IMR-90 (cell line): ENCODE measurements at regions not wholly inside any gene's neighbourhood (a gene's known extent, or its start where the extent isn't known, plus 50 kb on each side); places are given as distances from the start of the nearest gene placed in this dataset.

ENCODE experiments used
- ATAC-seq: fragments of 200-7000 bp; cut with Tn5 transposase; 2 replicates; pipeline ENCODE4 v1.9.1; 2020; ENCODE audit warnings: low read depth, mild to moderate bottlenecking, moderate library complexity
- BruUV-seq: library from RNA; stranded (reverse); fragments of 400-500 nt; replicated peaks from 2 replicates; lab custom pipeline; 2021; lab: Mats Ljungman, UMichigan
- CTCF ChIA-PET: fragments of 300-600 bp; formaldehyde crosslinking; extraction: SDS; loops from one replicate; lab custom pipeline; 2021; ENCODE audit warnings: antibody characterized with exemption; lab: Yijun Ruan, JAX
- POLR2A ChIA-PET: fragments of 300-600 bp; sonication (Branson Sonifier 250); formaldehyde crosslinking; loops from one replicate; lab custom pipeline; 2022; ENCODE audit warnings: antibody characterized with exemption; ENCODE audit not compliant: unreplicated experiment; lab: Charles Lee
- DNase-seq: peaks from one replicate; pipeline ENCODE4 v3.0.0; 2013
- H2AFZ ChIP-seq: replicated peaks from 2 replicates; pipeline ENCODE3; 2013; ENCODE audit warnings: low read length, mild to moderate bottlenecking; ENCODE audit not compliant: poor library complexity
- H2AK5ac ChIP-seq: 2 replicates; pipeline ENCODE4 v1.6.1; 2013; ENCODE audit warnings: low read depth, low read length, inconsistent platforms
- H2AK9ac ChIP-seq: replicated peaks from 2 replicates; pipeline ENCODE3; 2013; ENCODE audit warnings: mild to moderate bottlenecking, low read depth, low read length, moderate library complexity; ENCODE audit not compliant: poor library complexity
- H2BK120ac ChIP-seq: 2 replicates; pipeline ENCODE4 v1.6.1; 2013; ENCODE audit warnings: low read depth, low read length, inconsistent platforms
- H2BK15ac ChIP-seq: 3 replicates; pipeline ENCODE4 v1.6.1; 2013; ENCODE audit warnings: low read depth, low read length, inconsistent platforms
- H2BK20ac ChIP-seq: 2 replicates; pipeline ENCODE4 v1.6.1; 2013; ENCODE audit warnings: low read depth, mild to moderate bottlenecking, inconsistent platforms, low read length, moderate library complexity
- H2BK5ac ChIP-seq: 2 replicates; pipeline ENCODE4 v1.6.1; 2013; ENCODE audit warnings: mild to moderate bottlenecking, low read depth, low read length, inconsistent platforms; ENCODE audit not compliant: poor library complexity, severe bottlenecking
- H3K14ac ChIP-seq: replicated peaks from 2 replicates; pipeline ENCODE4 v1.6.1; 2013; ENCODE audit warnings: low read depth, low read length, inconsistent platforms
- H3K18ac ChIP-seq: 2 replicates; pipeline ENCODE4 v1.6.1; 2013; ENCODE audit warnings: low read depth, low read length, control low read depth
- H3K23ac ChIP-seq: 2 replicates; pipeline ENCODE4 v1.6.1; 2013; ENCODE audit warnings: low read depth, low read length, inconsistent platforms
- H3K27ac ChIP-seq: 2 replicates; pipeline ENCODE4 v1.5.1; 2013; ENCODE audit warnings: mild to moderate bottlenecking, control low read depth, low read length; ENCODE audit not compliant: insufficient read depth
- H3K27me3 ChIP-seq: 2 replicates; pipeline ENCODE4 v1.6.1; 2013; ENCODE audit warnings: low read length; ENCODE audit not compliant: control insufficient read depth, insufficient read depth
- H3K36me3 ChIP-seq: 2 replicates; pipeline ENCODE4 v1.6.1; 2013; ENCODE audit warnings: low read length, mixed read lengths; ENCODE audit not compliant: control insufficient read depth, insufficient read depth
- H3K4ac ChIP-seq: 2 replicates; pipeline ENCODE4 v1.6.1; 2013; ENCODE audit warnings: low read depth, low read length, inconsistent platforms
- H3K4me1 ChIP-seq: 2 replicates; pipeline ENCODE4 v1.6.1; 2013; ENCODE audit warnings: low read length, mixed read lengths; ENCODE audit not compliant: control insufficient read depth, insufficient read depth
- H3K4me2 ChIP-seq: 2 replicates; pipeline ENCODE4 v1.6.1; 2013; ENCODE audit warnings: low read depth, mild to moderate bottlenecking, control low read depth, low read length, moderate library complexity
- H3K4me3 ChIP-seq: 2 replicates; pipeline ENCODE4 v1.5.1; 2013; ENCODE audit warnings: low read depth, mild to moderate bottlenecking, control low read depth, low read length, moderate library complexity; ENCODE audit not compliant: insufficient read depth
- H3K56ac ChIP-seq: 2 replicates; pipeline ENCODE4 v1.6.1; 2013; ENCODE audit warnings: low read length, inconsistent platforms; ENCODE audit not compliant: insufficient read depth; ENCODE audit errors: extremely low read depth
- H3K79me1 ChIP-seq, 2 experiments: 2 replicates each; pipeline ENCODE4 v1.6.1; 2013; ENCODE audit warnings: low read length in 2 of 2, inconsistent platforms in 1 of 2, low read depth in 1 of 2
- H3K9ac ChIP-seq: 2 replicates; pipeline ENCODE4 v1.6.1; 2013; ENCODE audit warnings: low read depth, low read length, control low read depth
- H3K9me1 ChIP-seq: 2 replicates; pipeline ENCODE4 v1.6.1; 2013; ENCODE audit warnings: low read length, inconsistent platforms; ENCODE audit not compliant: insufficient read depth
- H3K9me3 ChIP-seq: 2 replicates; pipeline ENCODE4 v1.6.1; 2013; ENCODE audit warnings: low read length; ENCODE audit not compliant: control insufficient read depth, insufficient read depth
- H4K20me1 ChIP-seq: 2 replicates; pipeline ENCODE4 v1.6.1; 2013; ENCODE audit warnings: low read length, inconsistent platforms; ENCODE audit not compliant: insufficient read depth
- H4K5ac ChIP-seq: 2 replicates; pipeline ENCODE4 v1.6.1; 2013; ENCODE audit warnings: mild to moderate bottlenecking, low read depth, low read length, control low read depth
- H4K8ac ChIP-seq, 2 experiments: 2 replicates each; pipeline ENCODE4 v1.6.1; 2013; ENCODE audit warnings: low read depth in 2 of 2, low read length in 2 of 2, control low read depth in 1 of 2, inconsistent platforms in 1 of 2
- H4K91ac ChIP-seq: 2 replicates; pipeline ENCODE4 v1.6.1; 2013; ENCODE audit warnings: low read depth, low read length, inconsistent platforms; ENCODE audit not compliant: insufficient read depth
- BHLHE40 ChIP-seq: fragments of 150-350 bp; IDR thresholded peaks from 2 replicates; pipeline ENCODE4 v1.6.1; 2016; ENCODE audit warnings: mild to moderate bottlenecking, low read depth, low read length
- CEBPB ChIP-seq: IDR thresholded peaks from 2 replicates; pipeline ENCODE4 v1.6.1; 2012; ENCODE audit warnings: low read depth, low read length, improper control_type of control experiment
- CHD1 ChIP-seq: IDR thresholded peaks from 2 replicates; pipeline ENCODE4 v1.6.1; 2012; ENCODE audit warnings: low read depth, low read length, improper control_type of control experiment
- FOS ChIP-seq: fragments of 150-350 bp; IDR thresholded peaks from 2 replicates; pipeline ENCODE4 v1.6.1; 2016; ENCODE audit warnings: low read depth, low read length
- MAZ ChIP-seq: IDR thresholded peaks from 2 replicates; pipeline ENCODE4 v1.6.1; 2012; ENCODE audit warnings: low read depth, mild to moderate bottlenecking, low read length, improper control_type of control experiment, moderate library complexity, borderline replicate concordance
- NFE2L2 ChIP-seq: fragments of 150-350 bp; IDR thresholded peaks from 2 replicates; pipeline ENCODE4 v1.6.1; 2016; ENCODE audit warnings: low read depth, mild to moderate bottlenecking, low read length
- RAD21 ChIP-seq: IDR thresholded peaks from 2 replicates; pipeline ENCODE4 v1.6.1; 2012; ENCODE audit warnings: low read length, improper control_type of control experiment
- RCOR1 ChIP-seq: IDR thresholded peaks from 2 replicates; pipeline ENCODE4 v1.6.1; 2012; ENCODE audit warnings: mild to moderate bottlenecking, low read length, improper control_type of control experiment; ENCODE audit not compliant: insufficient replicate concordance
- WGBS, 2 experiments: methylation state at CpG; one replicate each; pipeline versions ENCODE4 v1.1.5 to v1.1.7; 2013; ENCODE audit warnings: missing lambda C conversion rate in 2 of 2; ENCODE audit not compliant: insufficient read length in 1 of 2; ENCODE audit errors: extremely low coverage in 2 of 2; 5-methylcytosine and 5-hydroxymethylcytosine counted together
- dilution Hi-C: fragments of 300-500 bp; cut with HindIII; formaldehyde crosslinking; loops from one replicate; pipeline ENCODE4 v1.14.3; 2018; ENCODE audit warnings: low sequenced_read_pairs; ENCODE audit not compliant: unreplicated experiment
- in situ Hi-C: fragments of 300-500 bp; cut with MboI; formaldehyde crosslinking; loops from 3 replicates; pipeline ENCODE4 v1.14.3; 2019; ENCODE audit warnings: low sequenced_read_pairs, inconsistent platforms, mixed read lengths
- intact Hi-C: fragments of 100-400 bp; cut with micrococcal nuclease; formaldehyde crosslinking; loops from 2 replicates; pipeline ENCODE4 v1.10.0; 2022
- TF ChIP-seq, protein P1 (sequence below): conservative IDR thresholded peaks from 2 replicates; pipeline ENCODE4 v1.5.1; 2012; ENCODE audit warnings: mild to moderate bottlenecking, low read depth, low read length, improper control_type of control experiment
- TF ChIP-seq, protein P2 (sequence below): fragments of 150-350 bp; IDR thresholded peaks from 2 replicates; pipeline ENCODE4 v1.6.1; 2016; ENCODE audit warnings: low read depth, mild to moderate bottlenecking, low read length, moderate library complexity, borderline replicate concordance
- TF ChIP-seq, protein P3 (sequence below): fragments of 150-350 bp; IDR thresholded peaks from 2 replicates; pipeline ENCODE4 v1.6.1; 2017; ENCODE audit warnings: mild to moderate bottlenecking, antibody characterized with exemption, low read length, low read depth

GRCh38 chr1:81069856-81070255 is 730.9 kb upstream of the ADGRL2 start:
- H2AFZ ChIP-seq: no peak overlapping the region
- no peak overlapping the region for H3K23ac ChIP-seq
- ATAC-seq (0 out of 2 replicates have a peak, but pooled peaks have one; percentile 32), DNase-seq (peak; percentile 38)
- no peak overlapping the region for H4K5ac ChIP-seq
- H2BK120ac ChIP-seq: no peak overlapping the region
- H3K4me2 ChIP-seq: no peak overlapping the region; the same call in 1 of the 2 replicates
- no peaks in the 10 kb centered on the region for H3K4me1 ChIP-seq
- no peak overlapping the region for H3K27ac ChIP-seq
- no peak overlapping the region for H4K8ac ChIP-seq
- no peak overlapping the region for H2BK5ac ChIP-seq
- ChIA-PET POLR2A (no interaction called here), CTCF (no interaction called here)
- no peak overlapping the region for H4K91ac ChIP-seq
- no peak overlapping the region for H3K14ac ChIP-seq
- no peaks in the 10 kb centered on the region for H3K9me3 ChIP-seq
- no peak overlapping the region for H2AK9ac ChIP-seq
- no peak overlapping the region for H3K18ac ChIP-seq
- in situ Hi-C loops: no loop called here
- H3K56ac ChIP-seq: no peak overlapping the region
- no peak overlapping the region for H3K4me3 ChIP-seq
- no peak overlapping the region for H3K4ac ChIP-seq
- intact Hi-C loops: no loop called here
- dilution Hi-C loops: no loop called here
- no peaks in the 10 kb centered on the region for H3K79me1 ChIP-seq
- no peak overlapping the region for H2AK5ac ChIP-seq
- TF ChIP-seq MAZ (no peak), BHLHE40 (no peak), FOS (no peak), NFE2L2 (no peak), RAD21 (no peak), CEBPB (no peak), CHD1 (no peak), RCOR1 (no peak)
- TF ChIP-seq, protein P1, sequence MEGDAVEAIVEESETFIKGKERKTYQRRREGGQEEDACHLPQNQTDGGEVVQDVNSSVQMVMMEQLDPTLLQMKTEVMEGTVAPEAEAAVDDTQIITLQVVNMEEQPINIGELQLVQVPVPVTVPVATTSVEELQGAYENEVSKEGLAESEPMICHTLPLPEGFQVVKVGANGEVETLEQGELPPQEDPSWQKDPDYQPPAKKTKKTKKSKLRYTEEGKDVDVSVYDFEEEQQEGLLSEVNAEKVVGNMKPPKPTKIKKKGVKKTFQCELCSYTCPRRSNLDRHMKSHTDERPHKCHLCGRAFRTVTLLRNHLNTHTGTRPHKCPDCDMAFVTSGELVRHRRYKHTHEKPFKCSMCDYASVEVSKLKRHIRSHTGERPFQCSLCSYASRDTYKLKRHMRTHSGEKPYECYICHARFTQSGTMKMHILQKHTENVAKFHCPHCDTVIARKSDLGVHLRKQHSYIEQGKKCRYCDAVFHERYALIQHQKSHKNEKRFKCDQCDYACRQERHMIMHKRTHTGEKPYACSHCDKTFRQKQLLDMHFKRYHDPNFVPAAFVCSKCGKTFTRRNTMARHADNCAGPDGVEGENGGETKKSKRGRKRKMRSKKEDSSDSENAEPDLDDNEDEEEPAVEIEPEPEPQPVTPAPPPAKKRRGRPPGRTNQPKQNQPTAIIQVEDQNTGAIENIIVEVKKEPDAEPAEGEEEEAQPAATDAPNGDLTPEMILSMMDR: no peak
- TF ChIP-seq, protein P2, sequence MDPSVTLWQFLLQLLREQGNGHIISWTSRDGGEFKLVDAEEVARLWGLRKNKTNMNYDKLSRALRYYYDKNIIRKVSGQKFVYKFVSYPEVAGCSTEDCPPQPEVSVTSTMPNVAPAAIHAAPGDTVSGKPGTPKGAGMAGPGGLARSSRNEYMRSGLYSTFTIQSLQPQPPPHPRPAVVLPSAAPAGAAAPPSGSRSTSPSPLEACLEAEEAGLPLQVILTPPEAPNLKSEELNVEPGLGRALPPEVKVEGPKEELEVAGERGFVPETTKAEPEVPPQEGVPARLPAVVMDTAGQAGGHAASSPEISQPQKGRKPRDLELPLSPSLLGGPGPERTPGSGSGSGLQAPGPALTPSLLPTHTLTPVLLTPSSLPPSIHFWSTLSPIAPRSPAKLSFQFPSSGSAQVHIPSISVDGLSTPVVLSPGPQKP: no peak
- TF ChIP-seq, protein P3, sequence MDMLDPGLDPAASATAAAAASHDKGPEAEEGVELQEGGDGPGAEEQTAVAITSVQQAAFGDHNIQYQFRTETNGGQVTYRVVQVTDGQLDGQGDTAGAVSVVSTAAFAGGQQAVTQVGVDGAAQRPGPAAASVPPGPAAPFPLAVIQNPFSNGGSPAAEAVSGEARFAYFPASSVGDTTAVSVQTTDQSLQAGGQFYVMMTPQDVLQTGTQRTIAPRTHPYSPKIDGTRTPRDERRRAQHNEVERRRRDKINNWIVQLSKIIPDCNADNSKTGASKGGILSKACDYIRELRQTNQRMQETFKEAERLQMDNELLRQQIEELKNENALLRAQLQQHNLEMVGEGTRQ: no peak
- H3K9me1 ChIP-seq: no peaks in the 10 kb centered on the region
- H2BK15ac ChIP-seq: no peak overlapping the region
- no peak overlapping the region for H2BK20ac ChIP-seq
- WGBS, 2 experiments: no CpG with 5 or more reads among the region's 3 CpGs
- BruUV-seq: no TSS peak
- no peaks in the 10 kb centered on the region for H3K36me3 ChIP-seq
- no peaks in the 10 kb centered on the region for H4K20me1 ChIP-seq
- H3K27me3 ChIP-seq: no peaks in the 10 kb centered on the region
- H3K9ac ChIP-seq: no peak overlapping the region
